NCI-H1694 treated with DMSO at 0.1 percent for 48 hours (cell line): ENCODE measurements at regions not wholly inside any gene's neighbourhood (a gene's known extent, or its start where the extent isn't known, plus 50 kb on each side); places are given as distances from the start of the nearest gene placed in this dataset.
"Not testable (repeated sequence)": the region's sequence is repeated elsewhere in the genome, so short reads cannot be mapped to it uniquely, and the experiment has no call there.

ENCODE experiments used
- DNase-seq: peaks from one replicate; lab custom pipeline; 2025; lab: John Stamatoyannopoulos, UW

GRCh38 chr22:33221568-33221967 lies 163.4 kb upstream of the SYN3 start:
- no peak for DNase-seq

GRCh38 chr22:33220476-33221080 lies 162.4 kb upstream of the SYN3 start:
- no peak for DNase-seq

GRCh38 chr22:33219648-33220384 lies 161.6 kb upstream of the SYN3 start:
- no peak for DNase-seq

- DNase-seq, result no peak
Measured at GRCh38 chr22:33213383-33214075, 155.3 kb upstream of the SYN3 start.

- peak; percentile 63 for DNase-seq
Measured at GRCh38 chr22:33209930-33210784, 152.0 kb upstream of the SYN3 start.

- DNase-seq, result no peak
Measured at GRCh38 chr22:33204408-33204807, 146.2 kb upstream of the SYN3 start.

GRCh38 chr22:33202455-33202854 lies 144.3 kb upstream of the SYN3 start:
- no peak for DNase-seq

- DNase-seq, result no peak
Measured at GRCh38 chr22:33194529-33195077, 136.4 kb upstream of the SYN3 start.

- no peak for DNase-seq
Measured at GRCh38 chr22:33192156-33192555, 134.0 kb upstream of the SYN3 start.

- no peak for DNase-seq
Measured at GRCh38 chr22:33188326-33188725, 130.1 kb upstream of the SYN3 start.

- no peak for DNase-seq
Measured at GRCh38 chr22:33186816-33187215, 128.6 kb upstream of the SYN3 start.

GRCh38 chr22:33180356-33180755 lies 122.2 kb upstream of the SYN3 start:
- DNase-seq, result peak; percentile 93

GRCh38 chr22:33167998-33168790 lies 110.0 kb upstream of the SYN3 start:
- no peak for DNase-seq

- no peak for DNase-seq
Measured at GRCh38 chr22:33166206-33166605, 108.0 kb upstream of the SYN3 start.

GRCh38 chr22:33163815-33164214 lies 105.6 kb upstream of the SYN3 start:
- DNase-seq, result no peak

GRCh38 chr22:33162196-33162595 lies 104.0 kb upstream of the SYN3 start:
- no peak for DNase-seq

GRCh38 chr22:33160525-33160924 lies 102.3 kb upstream of the SYN3 start:
- peak; percentile 31 for DNase-seq

- DNase-seq, result not testable (repeated sequence)
Measured at GRCh38 chr22:33154967-33155366, 96.8 kb upstream of the SYN3 start.

- DNase-seq, result no peak
Measured at GRCh38 chr22:33149611-33150010, 91.4 kb upstream of the SYN3 start.

- no peak for DNase-seq
Measured at GRCh38 chr22:33144721-33145120, 86.5 kb upstream of the SYN3 start.
